Muscle layer of colon (tissue), 2 donors: ENCODE measurements at regions not wholly inside any gene's neighbourhood (a gene's known extent, or its start where the extent isn't known, plus 50 kb on each side); places are given as distances from the start of the nearest gene placed in this dataset.
"Not testable (repeated sequence)": the region's sequence is repeated elsewhere in the genome, so short reads cannot be mapped to it uniquely, and the experiment has no call there.

Source experiments
- H3K27ac ChIP-seq: one replicate; pipeline ENCODE4 v1.7.0; 2013; ENCODE audit warnings: low read depth, mild to moderate bottlenecking, low read length, moderate library complexity
- H3K27me3 ChIP-seq, 2 donors: one replicate each; pipeline ENCODE4 v1.7.0; 2013; ENCODE audit warnings: low read length in 2 of 2, mild to moderate bottlenecking in 2 of 2; ENCODE audit not compliant: insufficient read depth in 2 of 2, control insufficient read depth in 1 of 2
- H3K36me3 ChIP-seq: one replicate; pipeline ENCODE4 v1.7.0; 2013; ENCODE audit warnings: mild to moderate bottlenecking, low read length; ENCODE audit not compliant: insufficient read depth
- H3K4me1 ChIP-seq: one replicate; pipeline ENCODE4 v1.7.0; 2013; ENCODE audit warnings: mild to moderate bottlenecking, low read length; ENCODE audit not compliant: insufficient read depth
- H3K4me3 ChIP-seq, 2 donors: one replicate each; pipeline ENCODE4 v1.7.0; 2013; ENCODE audit warnings: low read length in 2 of 2, low read depth in 1 of 2, mild to moderate bottlenecking in 1 of 2, moderate library complexity in 1 of 2
- H3K9ac ChIP-seq: one replicate; pipeline ENCODE4 v1.7.0; 2013; ENCODE audit warnings: low read length
- H3K9me3 ChIP-seq: one replicate; pipeline ENCODE4 v1.7.0; 2013; ENCODE audit warnings: mild to moderate bottlenecking, low read length
- donor health status: abdominal sarcoma.
- donor health status: Adenocarcinoma of cecum.

- peaks cover 12 to 13% of the 10 kb centered on the region in 2 donors for H3K27me3 ChIP-seq
- H3K4me3 ChIP-seq: no peak overlapping the region
- no peak overlapping the region for H3K27ac ChIP-seq
- no peaks in the 10 kb centered on the region for H3K4me1 ChIP-seq
- no peaks in the 10 kb centered on the region for H3K9me3 ChIP-seq
- H3K9ac ChIP-seq: no peak overlapping the region
- no peaks in the 10 kb centered on the region for H3K36me3 ChIP-seq
Observed at GRCh38 chr9:71442937-71443336, 321.5 kb upstream of the TRPM3 start.

DNA sequence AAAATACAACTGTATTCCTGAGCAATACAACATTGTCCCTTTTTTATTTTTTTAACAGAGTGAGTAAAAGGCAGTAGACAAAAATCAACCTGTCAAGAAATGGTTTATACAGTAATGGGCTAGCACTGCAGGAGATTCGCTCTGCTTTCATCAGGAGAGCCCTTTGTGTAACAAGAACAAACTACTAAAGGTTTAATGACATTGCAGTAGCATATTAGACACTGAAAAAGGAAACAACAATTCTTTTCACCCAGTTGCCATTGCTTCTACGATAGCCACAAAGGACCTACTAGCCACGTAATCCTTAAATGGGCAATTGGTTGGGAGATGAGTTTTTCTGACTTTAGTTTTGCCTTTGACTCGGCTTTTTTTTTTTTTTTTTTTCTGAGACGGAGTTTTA, 319.8 kb upstream of the TRPM3 start:
- Histone ChIP-seq H3K4me3 (no peak overlapping the region), H3K27ac (no peak overlapping the region), H3K27me3 (no peaks in the 10 kb centered on the region), H3K9ac (no peak overlapping the region), H3K4me1 (no peaks in the 10 kb centered on the region), H3K9me3 (no peaks in the 10 kb centered on the region), H3K36me3 (no peaks in the 10 kb centered on the region)

GRCh38 chr9:71431931-71432330, 310.5 kb upstream of the TRPM3 start:
- Histone ChIP-seq H3K9me3 (no peaks in the 10 kb centered on the region), H3K4me1 (no peaks in the 10 kb centered on the region), H3K36me3 (no peaks in the 10 kb centered on the region), H3K4me3 (no peak overlapping the region), H3K27me3 (no peaks in the 10 kb centered on the region), H3K27ac (no peak overlapping the region), H3K9ac (no peak overlapping the region)

DNA sequence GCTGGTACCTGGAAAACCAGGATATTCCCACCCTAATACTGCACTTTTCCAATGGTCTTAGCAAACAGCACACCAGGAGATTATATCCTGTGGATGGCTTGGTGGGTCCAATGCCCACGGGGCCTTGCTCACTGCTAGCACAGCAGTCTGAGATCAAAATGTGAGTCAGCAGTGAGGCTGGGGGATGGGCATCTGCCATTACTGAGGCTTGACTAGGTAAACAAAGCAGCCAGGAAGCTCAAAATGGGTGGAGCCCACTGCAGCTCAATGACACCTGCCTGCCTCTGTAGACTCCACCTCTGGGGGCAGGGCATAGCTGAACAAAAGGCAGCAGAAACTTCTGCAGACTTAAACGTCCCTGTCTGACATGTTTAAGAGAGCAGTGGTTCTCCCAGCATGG, 285.9 kb upstream of the TRPM3 start:
- H3K9ac ChIP-seq, H3K4me3 ChIP-seq, H3K36me3 ChIP-seq: not testable (repeated sequence)

DNA sequence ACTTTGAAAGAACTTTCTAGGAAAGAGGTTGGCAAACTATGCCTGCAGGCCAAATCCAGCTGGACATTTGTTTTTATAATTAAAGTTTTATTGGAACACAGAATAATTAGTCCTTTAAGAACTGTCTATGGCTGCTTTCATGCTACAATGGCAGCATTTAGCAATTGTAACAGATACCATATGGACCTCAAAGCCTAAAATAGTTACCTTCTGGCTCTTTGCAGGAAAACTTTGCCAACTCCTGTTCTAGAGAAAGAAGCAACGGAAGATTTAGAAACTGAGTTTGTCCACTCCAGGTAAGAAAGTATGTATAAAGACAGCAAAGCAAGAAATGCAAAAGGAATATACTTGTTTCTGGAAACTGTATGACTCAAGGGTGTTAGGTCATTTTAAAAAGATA, 281.7 kb upstream of the TRPM3 start:
- Histone ChIP-seq H3K27ac (no peak overlapping the region), H3K4me1 (no peaks in the 10 kb centered on the region), H3K4me3 (no peak overlapping the region), H3K9ac (no peak overlapping the region), H3K36me3 (no peaks in the 10 kb centered on the region), H3K27me3 (no peaks in the 10 kb centered on the region), H3K9me3 (no peaks in the 10 kb centered on the region)

More for the DNA sequence above, 285.9 kb upstream of the TRPM3 start:
- H3K9me3 ChIP-seq, H3K27me3 ChIP-seq, H3K27ac ChIP-seq, H3K4me1 ChIP-seq: not testable (repeated sequence)

DNA sequence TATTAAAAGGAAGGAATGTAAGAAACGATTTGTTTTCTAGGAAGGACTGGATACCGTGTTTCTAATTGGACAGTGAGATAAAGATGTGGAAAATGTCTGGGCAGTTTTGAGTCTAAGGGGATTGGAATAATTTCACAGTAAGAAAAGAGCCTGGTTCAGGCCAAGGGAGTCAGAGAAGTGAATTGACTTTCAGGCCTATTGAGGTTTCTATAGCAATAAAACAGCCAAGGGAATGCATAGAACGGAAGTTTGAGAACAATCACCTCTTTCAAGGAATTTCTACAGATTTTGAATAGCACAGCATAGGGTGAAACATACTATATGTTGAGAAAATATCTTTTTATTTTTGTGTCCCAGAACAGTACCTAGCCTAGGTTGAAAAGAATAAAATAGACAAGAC, 271.6 kb upstream of the TRPM3 start:
- Histone ChIP-seq H3K9ac (no peak overlapping the region), H3K4me3 (no peak overlapping the region), H3K9me3 (no peaks in the 10 kb centered on the region), H3K27me3 (no peaks in the 10 kb centered on the region), H3K36me3 (no peaks in the 10 kb centered on the region), H3K27ac (no peak overlapping the region), H3K4me1 (no peaks in the 10 kb centered on the region)

DNA sequence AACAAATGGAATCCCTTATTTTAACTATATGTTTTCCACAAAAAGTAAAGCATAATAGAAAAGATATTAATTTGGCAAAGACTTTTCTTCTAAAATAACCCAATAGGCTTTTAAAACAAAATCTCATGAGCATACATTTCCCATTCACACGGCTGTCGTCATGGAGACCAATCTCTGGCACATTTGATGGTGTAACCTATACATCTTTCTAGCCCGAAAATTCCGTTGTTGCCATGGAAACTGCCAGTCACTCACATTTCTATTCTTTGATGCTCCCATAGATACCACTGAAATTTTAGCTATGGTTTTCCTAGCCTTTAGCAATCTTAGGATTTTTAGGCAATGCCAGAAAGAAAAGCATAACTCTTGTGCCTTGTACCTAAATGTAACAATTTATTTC, 262.9 kb upstream of the TRPM3 start:
- no peak overlapping the region for H3K4me3 ChIP-seq
- H3K27ac ChIP-seq: no peak overlapping the region
- no peaks in the 10 kb centered on the region for H3K4me1 ChIP-seq
- no peaks in the 10 kb centered on the region for H3K9me3 ChIP-seq
- H3K36me3 ChIP-seq: no peaks in the 10 kb centered on the region
- H3K9ac ChIP-seq: no peak overlapping the region
- no peaks in the 10 kb centered on the region for H3K27me3 ChIP-seq

- Histone ChIP-seq H3K4me3 (no peak overlapping the region), H3K4me1 (no peaks in the 10 kb centered on the region), H3K27ac (no peak overlapping the region), H3K9me3 (no peaks in the 10 kb centered on the region), H3K36me3 (no peaks in the 10 kb centered on the region), H3K27me3 (no peaks in the 10 kb centered on the region), H3K9ac (no peak overlapping the region)
Observed at GRCh38 chr9:71383308-71383940, 262.0 kb upstream of the TRPM3 start.

DNA sequence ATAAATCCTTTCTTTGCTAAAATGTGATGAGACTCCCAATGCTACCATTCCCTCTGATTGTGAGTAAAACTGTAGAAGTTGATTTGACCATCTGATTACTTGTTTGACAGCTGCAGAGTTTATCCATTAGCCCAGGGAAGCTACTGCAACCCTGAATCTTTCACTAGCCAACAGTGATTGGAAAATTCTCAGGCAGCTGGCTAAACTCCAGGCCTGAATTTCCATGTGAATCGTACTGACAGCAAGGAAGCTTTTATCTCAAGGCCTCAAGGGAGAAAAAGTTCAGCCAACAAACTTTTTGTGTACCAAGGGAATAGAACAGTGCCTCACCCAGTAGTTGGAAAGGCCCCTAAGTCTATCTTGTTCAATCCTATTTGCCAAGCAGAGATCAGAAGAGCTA, 246.7 kb upstream of the TRPM3 start:
- no peak overlapping the region for H3K4me3 ChIP-seq
- no peaks in the 10 kb centered on the region for H3K9me3 ChIP-seq
- no peak overlapping the region for H3K27ac ChIP-seq

DNA sequence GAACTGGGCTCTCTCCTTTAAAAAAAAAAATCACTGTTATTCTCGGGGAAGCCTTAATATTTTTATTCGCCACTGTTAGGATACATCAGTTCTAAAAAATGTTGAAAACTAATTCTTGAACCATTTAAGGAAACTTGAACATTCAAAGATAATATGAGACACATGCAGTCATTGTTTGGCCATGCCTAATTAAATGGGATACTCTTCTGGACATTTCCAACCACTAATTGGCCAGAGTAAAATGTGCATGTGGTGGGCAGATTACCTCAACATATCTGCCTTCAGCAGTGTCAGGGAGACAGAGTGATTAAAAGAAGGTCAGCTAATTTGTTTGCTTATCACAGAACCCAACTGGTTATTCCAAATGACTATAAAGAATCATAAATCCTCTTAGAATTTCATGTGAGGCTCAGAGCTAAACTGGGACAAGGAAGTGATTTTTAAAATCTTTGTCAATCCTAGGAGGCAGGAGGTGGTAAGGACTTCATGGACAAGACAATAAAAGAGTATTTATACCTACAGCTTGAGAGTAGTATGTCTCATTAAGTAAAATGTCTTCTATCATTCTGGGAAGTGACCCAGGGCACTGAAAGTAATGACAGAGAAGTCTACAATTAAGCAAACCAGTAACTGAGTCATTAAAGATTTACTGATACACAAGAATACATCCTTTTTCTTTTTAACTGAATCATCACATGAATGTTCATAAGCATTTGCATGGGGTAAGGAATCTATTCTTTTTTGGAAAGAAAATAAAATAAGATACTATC, 242.9 kb upstream of the TRPM3 start:
- H3K9me3 ChIP-seq: no peaks in the 10 kb centered on the region
- no peak overlapping the region for H3K27ac ChIP-seq
- H3K9ac ChIP-seq: no peak overlapping the region
- H3K27me3 ChIP-seq: no peaks in the 10 kb centered on the region
- H3K4me1 ChIP-seq: no peaks in the 10 kb centered on the region
- H3K36me3 ChIP-seq: no peaks in the 10 kb centered on the region
- no peak overlapping the region for H3K4me3 ChIP-seq

More for the DNA sequence above, 246.7 kb upstream of the TRPM3 start:
- H3K9ac ChIP-seq: no peak overlapping the region
- no peaks in the 10 kb centered on the region for H3K4me1 ChIP-seq
- no peaks in the 10 kb centered on the region for H3K36me3 ChIP-seq
- no peaks in the 10 kb centered on the region for H3K27me3 ChIP-seq

DNA sequence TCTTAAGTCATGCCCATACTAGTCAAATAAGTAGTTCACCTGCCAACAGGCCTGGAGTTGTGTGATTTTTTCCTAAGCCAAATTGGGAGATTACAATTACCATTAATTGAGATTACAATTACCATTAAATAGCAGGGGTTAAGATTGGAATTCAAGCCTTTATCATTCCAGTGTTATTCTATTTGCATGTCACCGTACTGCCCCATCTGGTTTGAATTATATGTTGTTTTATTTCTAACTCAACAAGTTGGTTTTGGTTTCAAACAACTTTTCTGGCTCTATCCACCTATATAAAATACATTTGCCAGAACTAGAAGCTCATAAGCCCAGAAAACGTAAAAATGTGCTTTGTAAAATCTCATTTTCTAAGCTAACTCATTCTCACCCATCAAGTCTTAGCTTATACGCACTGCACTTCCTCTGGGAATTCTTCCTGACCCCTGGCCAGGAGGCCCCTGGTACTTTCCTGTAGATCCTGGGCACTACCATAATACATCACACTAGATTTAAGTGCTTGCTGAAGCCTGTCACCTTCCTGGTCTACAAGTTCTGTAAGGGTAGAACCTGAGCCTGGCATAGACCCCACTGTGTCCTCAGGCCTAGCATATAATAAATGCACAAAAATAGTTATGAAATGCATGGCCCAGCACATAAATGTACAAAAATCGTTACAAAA, 242.0 kb upstream of the TRPM3 start:
- no peak overlapping the region for H3K27ac ChIP-seq
- no peaks in the 10 kb centered on the region for H3K9me3 ChIP-seq
- H3K9ac ChIP-seq: no peak overlapping the region
- no peaks in the 10 kb centered on the region for H3K36me3 ChIP-seq
- H3K4me1 ChIP-seq: no peaks in the 10 kb centered on the region
- no peak overlapping the region for H3K4me3 ChIP-seq
- H3K27me3 ChIP-seq: no peaks in the 10 kb centered on the region
